Liver (tissue), 3 donors: ENCODE measurements at regions not wholly inside any gene's neighbourhood (a gene's known extent, or its start where the extent isn't known, plus 50 kb on each side); places are given as distances from the start of the nearest gene placed in this dataset.

Source experiments
- EGR1 ChIP-seq, 2 donors: IDR thresholded peaks; 2 replicates each; pipeline ENCODE4 v1.6.1; 2016 to 2018; ENCODE audit warnings: antibody characterized with exemption in 2 of 2, low read depth in 2 of 2
- GABPA ChIP-seq, 2 donors: IDR thresholded peaks in 1 of 2; conservative IDR thresholded peaks in 1 of 2; 2 replicates each; pipeline ENCODE4 v1.6.1; 2016; ENCODE audit warnings: antibody characterized with exemption in 2 of 2, mild to moderate bottlenecking in 1 of 2, moderate library complexity in 1 of 2
- JUND ChIP-seq, 2 donors: IDR thresholded peaks; 2 replicates each; pipeline ENCODE4 v1.6.1; 2016; ENCODE audit warnings: antibody characterized with exemption in 2 of 2
- RAD21 ChIP-seq, 2 donors: IDR thresholded peaks; 2 replicates each; pipeline ENCODE4 v1.6.1; 2016; ENCODE audit warnings: antibody characterized with exemption in 2 of 2, mild to moderate bottlenecking in 2 of 2
- SP1 ChIP-seq: IDR thresholded peaks from 2 replicates; pipeline ENCODE4 v1.6.1; 2018; ENCODE audit warnings: antibody characterized with exemption, mild to moderate bottlenecking
- TAF1 ChIP-seq: conservative IDR thresholded peaks from 2 replicates; pipeline ENCODE4 v1.6.1; 2016; ENCODE audit warnings: antibody characterized with exemption, mild to moderate bottlenecking
- YY1 ChIP-seq: IDR thresholded peaks from 2 replicates; pipeline ENCODE4 v1.6.1; 2016; ENCODE audit warnings: antibody characterized with exemption, mild to moderate bottlenecking
- TF ChIP-seq, protein P1 (sequence below): fragments of 150-350 bp; IDR thresholded peaks from 2 replicates; pipeline ENCODE4 v1.5.1; 2017; ENCODE audit warnings: improper control_type of control experiment, low read depth, low read length; ENCODE audit not compliant: missing input control
- TF ChIP-seq, protein P2 (sequence below): IDR thresholded peaks from 2 replicates; pipeline ENCODE4 v1.6.1; 2016; ENCODE audit warnings: antibody characterized with exemption, mild to moderate bottlenecking
- TF ChIP-seq, protein P3 (sequence below): IDR thresholded peaks from 2 replicates; pipeline ENCODE4 v1.6.1; 2016; ENCODE audit warnings: antibody characterized with exemption
- TF ChIP-seq, protein P4 (sequence below): IDR thresholded peaks from 2 replicates; pipeline ENCODE4 v1.6.1; 2016; ENCODE audit warnings: antibody characterized with exemption
- donor health status: healthy.
- donor health status: healthy.

DNA sequence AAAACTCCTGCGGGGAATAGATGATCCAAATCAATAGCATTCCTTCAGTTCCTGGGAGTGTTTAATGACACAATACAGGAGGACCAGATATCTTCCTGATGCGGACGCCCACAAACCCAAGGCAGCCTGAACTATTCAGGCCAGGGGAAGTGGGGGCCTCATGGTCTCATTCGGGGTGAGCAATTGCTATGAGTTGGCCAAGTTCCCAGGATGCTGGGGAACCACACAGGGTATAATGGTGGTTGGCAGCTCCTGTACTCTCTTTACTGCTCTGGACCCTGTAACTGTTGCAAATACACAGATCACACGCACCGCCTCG lies 401.2 kb downstream of the IRS2 start:
- TF ChIP-seq, protein P1, sequence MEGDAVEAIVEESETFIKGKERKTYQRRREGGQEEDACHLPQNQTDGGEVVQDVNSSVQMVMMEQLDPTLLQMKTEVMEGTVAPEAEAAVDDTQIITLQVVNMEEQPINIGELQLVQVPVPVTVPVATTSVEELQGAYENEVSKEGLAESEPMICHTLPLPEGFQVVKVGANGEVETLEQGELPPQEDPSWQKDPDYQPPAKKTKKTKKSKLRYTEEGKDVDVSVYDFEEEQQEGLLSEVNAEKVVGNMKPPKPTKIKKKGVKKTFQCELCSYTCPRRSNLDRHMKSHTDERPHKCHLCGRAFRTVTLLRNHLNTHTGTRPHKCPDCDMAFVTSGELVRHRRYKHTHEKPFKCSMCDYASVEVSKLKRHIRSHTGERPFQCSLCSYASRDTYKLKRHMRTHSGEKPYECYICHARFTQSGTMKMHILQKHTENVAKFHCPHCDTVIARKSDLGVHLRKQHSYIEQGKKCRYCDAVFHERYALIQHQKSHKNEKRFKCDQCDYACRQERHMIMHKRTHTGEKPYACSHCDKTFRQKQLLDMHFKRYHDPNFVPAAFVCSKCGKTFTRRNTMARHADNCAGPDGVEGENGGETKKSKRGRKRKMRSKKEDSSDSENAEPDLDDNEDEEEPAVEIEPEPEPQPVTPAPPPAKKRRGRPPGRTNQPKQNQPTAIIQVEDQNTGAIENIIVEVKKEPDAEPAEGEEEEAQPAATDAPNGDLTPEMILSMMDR: no peak
- TF ChIP-seq GABPA (IDR thresholded peaks at IDR 0.05 in 1 of 2, conservative IDR thresholded peaks at IDR 0.05 in 1 of 2): no peak
- TF ChIP-seq, protein P2, sequence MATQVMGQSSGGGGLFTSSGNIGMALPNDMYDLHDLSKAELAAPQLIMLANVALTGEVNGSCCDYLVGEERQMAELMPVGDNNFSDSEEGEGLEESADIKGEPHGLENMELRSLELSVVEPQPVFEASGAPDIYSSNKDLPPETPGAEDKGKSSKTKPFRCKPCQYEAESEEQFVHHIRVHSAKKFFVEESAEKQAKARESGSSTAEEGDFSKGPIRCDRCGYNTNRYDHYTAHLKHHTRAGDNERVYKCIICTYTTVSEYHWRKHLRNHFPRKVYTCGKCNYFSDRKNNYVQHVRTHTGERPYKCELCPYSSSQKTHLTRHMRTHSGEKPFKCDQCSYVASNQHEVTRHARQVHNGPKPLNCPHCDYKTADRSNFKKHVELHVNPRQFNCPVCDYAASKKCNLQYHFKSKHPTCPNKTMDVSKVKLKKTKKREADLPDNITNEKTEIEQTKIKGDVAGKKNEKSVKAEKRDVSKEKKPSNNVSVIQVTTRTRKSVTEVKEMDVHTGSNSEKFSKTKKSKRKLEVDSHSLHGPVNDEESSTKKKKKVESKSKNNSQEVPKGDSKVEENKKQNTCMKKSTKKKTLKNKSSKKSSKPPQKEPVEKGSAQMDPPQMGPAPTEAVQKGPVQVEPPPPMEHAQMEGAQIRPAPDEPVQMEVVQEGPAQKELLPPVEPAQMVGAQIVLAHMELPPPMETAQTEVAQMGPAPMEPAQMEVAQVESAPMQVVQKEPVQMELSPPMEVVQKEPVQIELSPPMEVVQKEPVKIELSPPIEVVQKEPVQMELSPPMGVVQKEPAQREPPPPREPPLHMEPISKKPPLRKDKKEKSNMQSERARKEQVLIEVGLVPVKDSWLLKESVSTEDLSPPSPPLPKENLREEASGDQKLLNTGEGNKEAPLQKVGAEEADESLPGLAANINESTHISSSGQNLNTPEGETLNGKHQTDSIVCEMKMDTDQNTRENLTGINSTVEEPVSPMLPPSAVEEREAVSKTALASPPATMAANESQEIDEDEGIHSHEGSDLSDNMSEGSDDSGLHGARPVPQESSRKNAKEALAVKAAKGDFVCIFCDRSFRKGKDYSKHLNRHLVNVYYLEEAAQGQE: no peak
- no peak for TF ChIP-seq TAF1
- TF ChIP-seq, protein P3, sequence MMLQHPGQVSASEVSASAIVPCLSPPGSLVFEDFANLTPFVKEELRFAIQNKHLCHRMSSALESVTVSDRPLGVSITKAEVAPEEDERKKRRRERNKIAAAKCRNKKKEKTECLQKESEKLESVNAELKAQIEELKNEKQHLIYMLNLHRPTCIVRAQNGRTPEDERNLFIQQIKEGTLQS: no peak
- TF ChIP-seq RAD21 (IDR thresholded peaks at IDR 0.05): no peak
- TF ChIP-seq YY1: no peak
- no peak for TF ChIP-seq JUND (IDR thresholded peaks at IDR 0.05)
- TF ChIP-seq, protein P4, sequence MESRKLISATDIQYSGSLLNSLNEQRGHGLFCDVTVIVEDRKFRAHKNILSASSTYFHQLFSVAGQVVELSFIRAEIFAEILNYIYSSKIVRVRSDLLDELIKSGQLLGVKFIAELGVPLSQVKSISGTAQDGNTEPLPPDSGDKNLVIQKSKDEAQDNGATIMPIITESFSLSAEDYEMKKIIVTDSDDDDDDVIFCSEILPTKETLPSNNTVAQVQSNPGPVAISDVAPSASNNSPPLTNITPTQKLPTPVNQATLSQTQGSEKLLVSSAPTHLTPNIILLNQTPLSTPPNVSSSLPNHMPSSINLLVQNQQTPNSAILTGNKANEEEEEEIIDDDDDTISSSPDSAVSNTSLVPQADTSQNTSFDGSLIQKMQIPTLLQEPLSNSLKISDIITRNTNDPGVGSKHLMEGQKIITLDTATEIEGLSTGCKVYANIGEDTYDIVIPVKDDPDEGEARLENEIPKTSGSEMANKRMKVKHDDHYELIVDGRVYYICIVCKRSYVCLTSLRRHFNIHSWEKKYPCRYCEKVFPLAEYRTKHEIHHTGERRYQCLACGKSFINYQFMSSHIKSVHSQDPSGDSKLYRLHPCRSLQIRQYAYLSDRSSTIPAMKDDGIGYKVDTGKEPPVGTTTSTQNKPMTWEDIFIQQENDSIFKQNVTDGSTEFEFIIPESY: no peak
- no peak for TF ChIP-seq EGR1 (IDR thresholded peaks at IDR 0.05; ENCODE audit: low read depth in 2 of 2)
- no peak for TF ChIP-seq SP1
